ENCODE measurements at regions not wholly inside any gene's neighbourhood (a gene's known extent, or its start where the extent isn't known, plus 50 kb on each side); places are given as distances from the start of the nearest gene placed in this dataset.

GRCh38 chr21:19322360-19322759, 918.8 kb upstream of the TMPRSS15 start:
- TF ChIP-seq ZNF274 (IDR thresholded peaks at IDR 0.05; ENCODE audit: low read depth, low read length) (no peak), YY1 (IDR thresholded peaks at IDR 0.05; ENCODE audit: insufficient read depth, insufficient read length) (no peak), SUZ12 (IDR thresholded peaks at IDR 0.05; ENCODE audit: extremely low read depth, insufficient read depth, insufficient read length) (no peak)

All from NT2/D1 (cell line).